GM19025 (cell line): ENCODE measurements at regions not wholly inside any gene's neighbourhood (a gene's known extent, or its start where the extent isn't known, plus 50 kb on each side); places are given as distances from the start of the nearest gene placed in this dataset.
A peak's percentile ranks its signal among the peaks of the same experiment; 100 is the strongest.
"Not testable (repeated sequence)": the region's sequence is repeated elsewhere in the genome, so short reads cannot be mapped to it uniquely, and the experiment has no call there.

Source experiments
- ATAC-seq: cut with Tn5 transposase; IDR thresholded peaks from one replicate; pipeline ENCODE4 v1.9.1; 2021; ENCODE audit warnings: mild to moderate bottlenecking, low read depth, moderate library complexity; ENCODE audit not compliant: unreplicated experiment

DNA sequence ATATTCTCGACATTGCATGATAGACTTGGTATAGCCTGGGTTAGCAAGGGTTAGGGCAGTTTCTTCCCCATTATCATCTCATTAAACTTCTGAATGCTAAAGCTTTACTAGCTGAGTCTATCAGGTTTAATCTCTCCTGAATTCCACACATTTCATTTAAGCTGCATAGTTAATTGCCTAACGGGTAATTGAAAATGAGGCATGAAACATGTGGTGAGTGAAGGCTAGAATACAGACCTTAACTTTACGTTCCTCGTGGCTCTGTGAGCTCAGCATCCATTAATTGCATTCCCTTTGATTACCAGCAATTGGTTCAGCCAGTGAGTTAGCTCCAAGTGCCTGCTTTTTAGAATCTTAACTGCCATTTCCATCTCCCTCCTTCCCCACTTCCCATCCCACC, 126.5 kb upstream of the MEX3C start:
- no peak for ATAC-seq

DNA sequence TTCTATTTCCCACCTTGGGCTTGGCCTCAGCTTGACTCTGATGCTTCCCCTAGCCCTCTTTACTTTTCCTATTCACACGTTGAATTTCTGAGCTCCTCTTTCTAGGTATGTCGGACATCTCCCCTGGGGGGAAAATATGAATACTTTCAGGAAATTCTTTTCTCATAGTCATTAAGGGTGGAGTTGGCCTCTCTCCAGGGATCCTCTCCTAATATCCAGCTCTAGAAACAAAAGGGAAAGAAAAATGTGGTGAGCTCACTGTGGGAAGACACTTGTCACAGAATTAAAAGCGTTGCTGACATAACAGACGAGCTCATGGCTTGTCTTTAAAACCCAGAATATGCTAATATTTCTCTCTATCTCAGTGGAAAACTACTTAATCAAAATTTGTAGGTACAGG, 132.7 kb upstream of the MEX3C start:
- ATAC-seq, result no peak

DNA sequence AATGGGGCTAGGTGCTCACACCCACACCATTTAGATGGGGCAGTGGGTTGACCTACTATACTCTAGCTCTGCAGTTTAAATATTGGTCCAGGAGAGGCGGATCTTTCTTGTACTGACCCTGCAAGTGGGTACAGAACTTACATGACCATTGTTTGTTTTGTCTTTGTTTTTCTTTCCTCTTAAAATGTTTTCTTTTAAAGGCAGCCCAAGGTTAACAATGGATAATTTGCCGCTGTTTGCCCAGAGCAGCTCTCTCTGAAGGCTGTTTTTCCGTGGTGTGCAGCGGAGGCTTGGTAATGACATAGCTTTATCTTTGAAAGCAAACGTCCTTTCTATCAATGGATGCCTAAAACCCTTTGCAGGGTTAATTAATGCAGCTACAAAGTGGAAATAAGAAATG, 133.3 kb upstream of the MEX3C start:
- ATAC-seq, result no peak

- ATAC-seq, result no peak
These were observed 139.9 kb upstream of the MEX3C start for GRCh38 chr18:51337406-51337805.

- ATAC-seq, result no peak
These were observed 142.4 kb upstream of the MEX3C start for GRCh38 chr18:51339856-51340255.

GRCh38 chr18:51340332-51340731, 142.9 kb upstream of the MEX3C start:
- ATAC-seq, result no peak

GRCh38 chr18:51342815-51343214, 145.3 kb upstream of the MEX3C start:
- ATAC-seq, result no peak

- no peak for ATAC-seq
These were observed 148.4 kb upstream of the MEX3C start for GRCh38 chr18:51345848-51346391.

DNA sequence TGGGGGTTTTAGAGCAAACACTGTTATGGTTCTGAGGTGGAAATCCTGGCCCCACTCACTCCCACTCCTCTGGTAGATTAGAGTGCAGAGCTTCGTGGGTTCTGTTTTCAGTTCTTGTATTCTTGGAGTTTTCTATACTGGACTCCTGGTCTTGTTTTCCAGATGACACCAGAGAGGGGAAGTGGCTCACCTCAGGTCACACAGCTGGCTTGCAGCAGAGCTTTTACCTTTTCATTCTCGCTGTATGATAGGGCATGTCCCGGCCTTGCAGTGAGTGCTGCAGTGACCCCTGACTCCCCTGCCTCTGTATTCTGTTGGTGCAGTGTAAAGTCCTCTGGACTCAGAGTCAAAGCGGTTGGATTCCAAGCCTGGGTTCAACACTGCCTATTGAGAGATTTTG, 148.9 kb upstream of the MEX3C start:
- no peak for ATAC-seq

- no peak for ATAC-seq
These were observed 152.6 kb upstream of the MEX3C start for GRCh38 chr18:51350081-51350480.

DNA sequence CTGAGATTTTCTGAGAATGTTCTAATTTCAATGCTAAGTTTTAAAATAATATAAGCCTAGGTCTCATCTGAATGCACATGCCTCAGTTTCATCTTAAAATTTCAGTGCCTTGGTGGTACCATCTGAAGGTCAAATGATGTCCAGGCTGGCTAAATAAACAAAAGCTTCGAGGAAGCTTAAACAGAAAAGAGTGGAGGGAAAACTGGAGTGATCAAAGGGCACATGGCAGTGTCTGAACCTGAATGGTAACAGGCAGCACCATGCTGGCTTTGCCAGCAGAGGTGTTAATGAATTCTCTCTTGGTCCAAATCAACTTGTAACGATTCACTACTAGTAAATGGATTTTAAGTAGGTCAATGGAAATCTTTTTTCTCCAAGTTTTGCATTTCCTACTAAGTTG, 158.4 kb upstream of the MEX3C start:
- ATAC-seq, result no peak

DNA sequence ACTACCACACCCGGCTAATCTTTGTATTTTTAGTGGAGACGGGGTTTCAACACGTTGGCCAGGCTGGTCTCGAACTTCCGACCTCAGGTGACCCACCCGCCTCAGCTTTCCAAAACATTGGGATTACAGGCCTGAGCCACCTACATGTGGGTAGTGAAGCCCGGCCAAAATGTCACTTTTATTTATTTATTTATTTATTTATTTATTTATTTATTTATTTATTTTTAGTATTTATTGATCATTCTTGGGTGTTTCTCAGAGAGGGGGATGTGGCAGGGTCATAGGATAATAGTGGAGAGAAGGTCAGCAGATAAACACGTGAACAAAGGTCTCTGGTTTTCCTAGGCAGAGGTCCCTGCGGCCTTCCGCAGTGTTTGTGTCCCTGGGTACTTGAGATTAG, 162.8 kb upstream of the MEX3C start:
- ATAC-seq, result not testable (repeated sequence)

DNA sequence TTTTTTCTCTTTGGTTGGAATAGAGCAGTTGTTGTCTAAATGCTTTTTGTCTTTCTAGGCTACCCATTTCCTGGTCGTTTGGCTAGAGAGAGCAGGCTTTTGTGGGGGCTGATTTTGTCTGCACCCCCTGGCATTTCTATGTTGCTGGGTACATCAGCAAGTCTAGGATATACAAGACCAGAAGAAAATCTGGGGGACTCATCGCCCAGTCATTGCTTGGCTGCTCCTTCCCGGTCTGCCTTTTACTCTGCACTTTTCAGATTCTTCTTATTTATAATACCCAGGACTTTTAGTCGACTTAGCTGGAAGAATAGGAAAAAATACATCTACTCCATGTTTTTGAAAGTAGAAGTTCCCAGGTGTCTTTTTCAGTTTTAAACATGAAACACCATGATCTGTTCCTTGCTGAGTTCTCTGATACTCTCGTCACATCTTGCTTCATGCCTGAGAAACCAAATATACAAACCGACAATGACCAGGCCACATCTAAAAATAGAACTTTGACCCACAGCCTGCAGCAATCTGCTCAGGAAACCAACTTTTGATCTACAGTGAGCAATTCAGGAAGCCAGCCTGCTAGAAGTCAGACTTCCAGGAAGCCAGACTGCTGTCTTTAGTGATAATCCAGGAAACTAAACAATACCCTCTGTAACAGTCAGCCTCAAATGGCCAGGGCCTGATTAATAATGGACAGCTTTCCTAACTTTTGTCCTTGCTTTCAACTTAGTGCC, 163.8 kb upstream of the MEX3C start:
- peak; percentile 67 for ATAC-seq

DNA sequence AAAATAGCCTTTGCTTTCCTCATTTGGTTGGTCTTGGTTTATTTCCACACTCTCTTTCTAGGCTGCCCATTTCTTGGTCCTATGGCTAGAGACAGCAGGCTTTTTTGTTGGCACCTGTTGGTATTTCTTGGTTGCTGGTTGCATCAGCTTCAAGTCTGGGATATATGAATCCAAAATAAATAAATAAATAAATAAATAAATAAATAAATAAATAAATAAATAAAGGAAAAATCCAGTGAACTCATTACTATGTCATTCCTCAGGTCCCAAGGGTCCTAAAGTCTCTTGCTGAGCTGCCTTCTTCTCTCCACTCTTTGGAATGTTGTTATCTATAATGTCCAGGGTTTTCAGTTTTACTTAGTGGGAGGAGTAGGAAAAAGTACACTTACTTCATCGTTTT, 165.9 kb upstream of the MEX3C start:
- ATAC-seq, result no peak

- ATAC-seq, result no peak
These were observed 173.5 kb upstream of the MEX3C start for GRCh38 chr18:51370996-51371395.

GRCh38 chr18:51371929-51372328, 174.4 kb upstream of the MEX3C start:
- ATAC-seq, result no peak

DNA sequence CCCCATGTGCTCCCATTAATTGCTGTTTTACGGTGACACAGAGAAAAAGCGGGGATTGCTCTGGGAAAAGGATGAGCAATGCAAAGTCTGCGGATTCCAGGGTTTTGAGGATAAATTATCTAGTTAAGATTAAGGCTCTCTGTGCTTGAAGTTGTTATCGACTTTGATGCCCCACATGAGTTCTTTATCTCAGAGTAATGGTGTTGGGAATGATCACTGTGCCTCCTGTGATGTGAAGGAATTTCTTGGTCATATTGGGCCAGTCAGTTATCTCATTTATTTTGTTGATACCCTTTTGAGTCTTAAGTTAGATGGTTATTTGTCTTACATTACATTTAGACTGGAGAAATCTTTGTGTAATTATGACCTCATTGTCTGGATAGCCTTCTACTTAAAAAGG, 184.6 kb upstream of the MEX3C start:
- no peak for ATAC-seq

GRCh38 chr18:51383116-51383515, 185.6 kb upstream of the MEX3C start:
- no peak for ATAC-seq

GRCh38 chr18:51383711-51384110, 186.2 kb upstream of the MEX3C start:
- ATAC-seq, result no peak

- ATAC-seq, result no peak
These were observed 187.8 kb upstream of the MEX3C start for GRCh38 chr18:51385270-51385669.

DNA sequence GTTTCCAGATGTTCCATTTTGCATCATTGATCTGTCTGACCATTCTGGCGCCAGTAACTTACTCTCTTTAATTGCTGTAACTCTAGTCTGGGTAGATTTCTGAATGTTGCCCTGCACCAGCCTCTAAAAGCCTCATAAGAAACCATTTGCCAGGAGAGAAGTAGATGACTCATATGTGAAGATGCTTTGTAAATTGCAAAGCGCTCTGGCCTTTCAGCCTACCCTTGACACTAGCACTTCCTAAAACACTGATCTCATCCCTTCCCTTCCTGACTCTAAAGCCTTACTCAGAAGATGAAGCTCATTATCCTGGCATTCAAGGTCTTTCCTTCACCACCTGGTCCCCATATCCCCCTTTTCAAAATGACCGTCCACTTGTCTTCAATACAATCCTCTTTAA, 193.2 kb upstream of the MEX3C start:
- ATAC-seq, result no peak

DNA sequence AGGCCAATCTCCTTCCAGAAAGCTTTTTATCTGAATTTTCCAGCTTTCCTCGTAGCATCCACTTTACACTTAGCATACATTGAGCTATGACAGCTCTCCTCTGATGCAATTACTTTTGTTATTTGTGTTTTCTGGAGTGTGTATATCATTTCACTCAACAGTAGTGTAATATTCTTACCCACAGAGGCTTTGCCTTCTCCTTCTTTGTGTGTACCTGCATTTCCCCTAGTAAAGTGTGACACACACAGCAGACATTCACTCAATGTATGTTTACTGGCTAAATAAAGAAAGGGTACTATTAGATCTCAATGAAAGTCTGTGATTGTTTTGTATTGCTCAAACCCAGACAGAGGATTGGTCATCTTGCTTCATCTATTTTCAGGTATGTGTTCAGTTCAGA, 193.7 kb upstream of the MEX3C start:
- no peak for ATAC-seq

- no peak for ATAC-seq
These were observed 194.2 kb upstream of the MEX3C start for GRCh38 chr18:51391731-51392130.
